ENCODE measurements at regions not wholly inside any gene's neighbourhood (a gene's known extent, or its start where the extent isn't known, plus 50 kb on each side); places are given as distances from the start of the nearest gene placed in this dataset.
A peak's percentile ranks its signal among the peaks of the same experiment; 100 is the strongest.

DNA sequence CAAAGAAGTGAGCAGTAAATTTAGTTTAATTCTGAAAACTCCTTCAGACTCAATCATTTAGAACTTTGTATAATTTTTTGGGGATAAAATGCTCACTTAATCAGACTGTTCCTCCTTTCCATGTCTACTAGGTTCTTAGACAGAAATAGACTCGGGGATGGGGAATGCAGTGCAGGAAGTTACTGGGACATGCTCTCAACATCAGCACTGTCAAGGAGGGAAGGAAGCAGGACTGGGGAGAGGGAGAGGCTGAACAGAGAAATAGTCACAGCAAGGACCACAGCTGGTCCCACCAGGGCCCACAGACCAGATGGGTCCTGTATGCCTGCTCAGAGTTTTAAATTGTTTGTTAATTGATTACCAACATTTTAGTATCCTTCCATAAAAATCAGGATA, 310.1 kb upstream of the MSX2 start:
- no peak for DNase-seq

DNA sequence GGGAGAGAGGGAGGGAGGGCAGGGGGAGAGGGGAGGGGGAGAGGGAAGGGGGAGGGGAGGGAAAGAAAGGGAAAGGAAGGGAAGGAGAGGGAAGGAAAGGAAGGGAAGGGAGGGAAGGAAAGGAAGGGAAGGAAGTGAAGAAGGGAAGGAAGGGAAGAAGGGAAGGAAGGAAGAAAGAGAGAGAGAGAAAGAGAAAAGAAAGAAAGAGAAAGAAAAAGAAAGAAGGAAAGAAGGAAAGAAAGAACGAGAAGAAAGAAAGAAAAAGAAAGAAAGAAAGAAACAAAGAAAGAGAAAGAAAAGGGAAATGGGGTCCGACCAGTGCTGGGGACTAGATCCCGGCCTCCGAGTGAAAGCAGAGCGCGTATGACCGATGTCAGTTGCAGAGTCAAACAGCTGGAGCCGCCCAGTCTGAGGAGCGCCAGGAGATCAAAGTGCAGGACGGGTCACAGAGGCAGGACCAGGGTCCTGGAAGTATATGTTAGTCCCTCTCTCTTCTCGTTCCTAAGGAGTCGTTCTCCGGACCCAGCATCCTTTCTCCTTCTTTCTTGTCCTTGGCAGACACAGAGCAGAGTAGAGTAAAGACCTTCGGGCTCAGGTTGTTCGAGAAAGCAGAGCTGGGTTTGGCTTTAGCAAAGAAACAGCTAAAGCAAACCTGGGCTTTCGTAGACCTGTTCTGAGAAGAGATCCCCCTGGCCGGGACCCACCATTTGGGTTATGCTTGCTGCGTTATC, 305.4 kb upstream of the MSX2 start:
- DNase-seq: no peak

DNA sequence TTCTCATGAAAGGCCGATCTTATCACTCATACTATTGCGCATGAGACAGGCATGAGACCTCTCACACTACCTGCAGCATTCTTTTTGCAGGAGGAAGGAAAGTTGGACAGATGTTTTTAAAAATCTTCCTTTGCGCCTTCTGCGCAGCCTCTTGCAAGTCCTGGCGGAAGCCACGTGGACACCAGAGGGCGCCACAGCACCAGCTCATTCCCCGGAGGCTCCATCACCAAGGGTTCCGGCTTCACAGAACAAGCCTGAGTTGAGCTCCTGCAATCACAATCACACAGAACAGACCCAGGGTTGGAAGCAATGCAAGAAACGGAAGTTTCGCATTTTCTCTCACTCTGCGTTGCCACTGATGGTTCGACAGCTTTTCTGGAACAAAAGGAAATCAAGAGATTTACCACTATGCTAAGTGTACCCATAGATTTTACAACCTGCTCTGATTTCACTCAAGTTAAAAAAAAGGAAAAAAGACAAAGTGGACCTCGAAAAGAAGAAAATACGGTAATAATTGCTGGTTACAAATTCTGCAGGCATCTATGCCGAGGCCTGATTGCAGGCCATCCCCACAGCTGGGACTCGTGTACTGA, 304.7 kb upstream of the MSX2 start:
- peak; percentile 82 for DNase-seq

DNA sequence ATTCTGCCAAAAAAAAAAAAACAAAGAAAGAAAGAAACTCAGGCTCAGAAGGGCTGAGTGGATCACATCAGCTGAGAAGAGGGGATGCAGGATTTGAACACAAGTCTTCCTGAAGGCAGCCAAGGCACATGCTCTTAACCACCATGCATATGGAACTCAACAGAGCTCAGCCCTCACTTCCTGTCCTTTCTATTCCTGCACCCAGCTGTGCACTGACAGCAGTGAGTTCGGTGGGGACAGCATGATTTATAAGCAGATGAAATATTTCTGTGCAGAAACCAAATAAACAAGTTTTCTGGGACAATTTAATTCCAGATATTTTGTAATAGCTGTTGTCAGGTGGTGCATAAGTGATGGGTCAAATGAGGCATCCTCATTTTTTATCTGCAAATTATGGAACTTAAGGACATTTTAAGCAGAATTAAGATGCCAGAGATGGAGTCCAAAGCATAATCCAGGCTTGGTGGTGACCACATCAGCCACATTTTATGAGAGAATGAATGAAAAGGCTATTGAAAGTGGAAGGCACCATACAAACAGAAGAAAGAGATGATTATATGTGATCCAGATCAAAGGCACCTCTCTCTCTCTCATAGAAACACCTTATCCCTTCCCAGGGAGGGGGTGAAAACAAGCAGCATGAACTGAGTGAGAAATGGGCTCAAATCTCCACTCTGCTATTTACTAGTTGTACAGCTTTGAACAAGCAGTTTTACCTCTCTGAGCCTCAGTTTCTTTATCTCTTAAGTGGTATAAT, 303.6 kb upstream of the MSX2 start:
- DNase-seq: no peak

DNA sequence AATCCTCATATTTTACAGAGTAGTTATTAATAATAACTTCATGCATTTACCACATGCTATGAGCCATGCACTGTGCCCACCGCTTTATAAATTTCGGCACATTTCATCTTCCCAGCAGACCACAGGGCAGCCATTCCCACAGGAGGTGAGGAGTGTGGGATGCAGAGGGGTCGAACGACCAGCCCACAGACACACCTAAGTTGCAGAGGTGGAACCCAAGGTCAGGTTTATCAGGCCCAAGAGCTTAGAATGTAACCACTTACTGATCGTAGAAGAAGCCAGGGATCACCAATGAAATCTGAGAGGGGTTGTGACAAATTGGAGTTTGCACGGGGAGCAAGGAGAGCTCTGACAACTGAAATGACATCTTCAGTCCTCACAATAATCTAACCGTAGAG, 303.0 kb upstream of the MSX2 start:
- no peak for DNase-seq

DNA sequence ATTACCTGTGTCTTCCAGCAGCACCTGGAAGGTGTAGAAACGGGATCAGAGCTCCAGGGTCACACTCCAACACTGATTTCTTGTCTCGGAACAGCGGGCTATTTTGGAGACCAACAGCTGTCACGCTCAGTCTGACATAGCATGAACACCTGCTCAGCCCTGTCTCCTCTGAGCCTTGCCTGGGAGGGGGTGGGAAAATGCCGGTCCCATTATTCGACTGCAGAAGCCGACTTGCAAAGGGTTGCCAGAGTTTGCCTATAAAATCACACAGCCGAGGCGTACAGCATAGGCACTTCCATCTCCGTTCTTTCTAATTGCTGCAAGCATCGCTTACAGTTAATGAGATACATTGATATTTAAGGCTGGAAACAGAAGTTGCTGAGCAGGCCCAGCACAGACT, 300.8 kb upstream of the MSX2 start:
- DNase-seq: no peak

DNA sequence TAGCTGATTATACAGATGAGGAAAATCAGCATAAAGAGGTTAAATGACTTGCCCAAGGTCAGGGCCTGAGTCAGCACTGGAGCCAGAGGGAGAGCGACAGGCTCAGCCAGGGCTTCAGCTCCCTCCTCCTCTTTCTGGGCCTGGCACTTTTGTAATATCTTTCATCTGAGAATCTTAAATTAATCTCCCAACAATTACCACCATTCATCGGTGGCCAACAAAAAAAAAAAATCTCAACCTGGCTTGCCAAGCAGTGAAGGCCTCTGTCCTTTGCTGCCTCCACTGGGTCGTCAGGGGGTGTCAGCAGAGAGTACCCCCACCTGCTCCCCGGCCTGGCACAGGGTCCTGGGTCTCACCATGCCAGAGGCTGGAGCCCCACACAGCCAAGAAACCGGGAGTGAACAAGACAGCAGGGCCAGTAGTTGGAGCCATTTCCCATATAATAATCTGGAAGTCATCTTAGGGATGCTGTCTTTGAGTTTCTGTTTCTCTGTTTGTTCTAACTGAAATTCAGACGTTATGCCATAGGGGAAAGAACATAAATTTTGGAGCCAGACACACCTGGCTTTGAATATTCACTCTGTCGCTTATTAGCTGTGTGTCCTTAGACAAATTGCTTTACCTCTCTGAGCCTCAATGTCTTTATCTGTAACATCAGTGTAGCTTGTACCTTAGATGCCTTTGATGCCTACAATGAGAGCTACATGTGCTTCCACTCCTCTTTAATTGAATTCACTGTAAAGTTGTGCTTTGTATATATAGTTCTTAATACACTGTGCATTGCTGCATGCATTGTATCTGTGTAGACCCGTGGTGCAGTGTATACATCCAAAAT, 299.9 kb upstream of the MSX2 start:
- DNase-seq: no peak

DNA sequence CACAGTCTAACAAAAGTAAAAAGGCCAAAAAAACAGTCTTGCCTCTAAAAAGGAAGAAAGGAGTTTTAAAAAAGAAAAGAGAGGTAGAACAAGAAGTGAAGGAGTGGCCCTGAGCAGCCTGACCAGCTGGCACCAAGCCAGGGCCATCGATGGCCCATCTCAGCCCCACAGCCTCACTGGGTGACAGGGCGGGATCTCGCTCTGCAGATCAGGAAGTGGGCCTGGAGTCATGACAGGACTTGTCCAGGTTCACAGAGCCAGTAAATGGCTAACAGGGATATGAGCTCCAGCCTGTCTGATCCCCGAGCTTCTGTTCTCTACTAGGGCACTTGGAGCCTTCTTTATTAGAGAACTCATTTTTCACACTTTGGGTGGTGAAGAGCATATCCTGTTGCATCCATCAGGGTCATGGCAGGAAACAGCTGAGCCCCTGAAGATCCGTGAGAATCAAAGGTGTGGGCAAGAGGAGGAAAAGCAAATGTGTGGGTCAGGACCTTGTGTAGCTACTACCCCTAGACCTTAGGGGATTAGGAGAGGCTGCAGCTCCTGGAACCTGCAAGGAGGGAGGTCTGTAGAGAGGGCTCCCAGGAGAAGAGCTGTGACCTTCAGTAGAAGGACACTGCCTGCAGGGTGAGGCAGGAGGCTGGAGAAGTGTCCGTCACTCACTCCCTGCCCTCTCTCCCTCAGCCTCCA, 299.0 kb upstream of the MSX2 start:
- DNase-seq: no peak

DNA sequence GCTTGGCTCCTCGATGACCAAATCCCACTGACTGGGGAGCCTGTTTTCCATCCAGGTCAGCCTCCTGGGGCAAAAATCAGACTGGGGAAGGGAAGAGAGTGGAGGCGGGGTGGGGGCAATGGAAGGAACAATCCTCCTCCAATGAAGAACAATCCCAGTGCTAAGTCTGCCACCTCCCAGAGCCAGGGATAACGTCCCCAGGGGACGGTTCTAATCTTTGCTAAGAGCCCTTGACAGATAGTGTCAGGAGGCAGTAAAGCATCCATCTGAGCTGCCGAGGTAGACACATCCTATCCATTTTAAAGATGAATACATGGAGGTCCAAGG, 298.5 kb upstream of the MSX2 start:
- no peak for DNase-seq

DNA sequence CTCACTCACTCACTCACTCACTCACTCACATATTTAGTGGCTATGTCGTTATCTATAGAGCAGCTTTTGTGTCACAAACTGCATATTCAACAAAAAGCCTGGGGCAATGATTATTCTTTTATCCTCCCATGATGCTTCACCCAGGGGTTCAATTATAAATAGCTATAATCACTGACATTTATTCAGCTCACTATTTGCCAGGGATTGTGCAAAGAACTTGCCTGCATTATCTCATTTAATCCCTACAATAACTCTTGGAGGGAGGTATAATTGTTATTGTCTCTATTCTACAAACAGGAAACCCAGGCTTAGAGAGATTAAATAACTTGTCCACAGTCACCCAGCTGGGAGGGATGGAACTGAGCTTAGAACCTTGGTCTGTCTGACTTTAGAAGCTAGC, 298.0 kb upstream of the MSX2 start:
- no peak for DNase-seq

DNA sequence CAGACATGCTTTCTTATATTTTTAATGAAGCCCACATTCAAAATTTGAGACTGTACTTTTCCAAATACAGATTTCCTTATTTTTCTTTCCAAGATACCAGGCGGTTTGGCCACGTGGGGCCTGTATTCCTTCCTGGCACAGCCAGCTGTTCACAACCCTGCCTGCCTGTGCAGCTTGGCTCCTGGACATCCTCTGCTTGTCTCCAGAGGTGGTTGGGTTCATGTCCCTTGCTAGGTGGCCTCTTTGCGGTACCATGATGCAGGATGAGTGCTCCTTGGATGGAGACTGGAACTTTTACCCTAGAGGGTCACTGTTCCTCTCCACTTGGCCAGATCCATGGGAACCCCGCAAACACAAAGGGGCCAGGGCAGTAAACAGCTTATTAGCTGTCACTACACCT, 297.5 kb upstream of the MSX2 start:
- DNase-seq: no peak

DNA sequence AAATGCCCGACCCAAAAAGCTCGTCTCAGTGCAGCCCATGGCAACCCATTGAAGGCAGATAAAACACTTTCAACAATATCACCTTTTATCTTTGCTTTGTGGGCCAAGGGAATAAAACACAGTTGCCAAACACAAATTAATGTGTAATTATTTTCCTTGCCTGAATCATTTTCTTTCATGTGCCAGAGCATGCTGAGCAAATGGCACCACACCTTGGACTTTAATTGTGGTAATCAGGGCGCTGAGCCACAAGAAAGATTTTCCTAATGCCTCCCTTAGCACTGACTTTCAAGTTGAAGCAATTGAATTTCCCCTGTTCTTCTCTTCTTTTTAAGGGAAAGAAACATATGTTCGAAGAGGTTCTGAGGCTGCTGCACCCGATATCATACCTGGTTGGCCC, 297.1 kb upstream of the MSX2 start:
- no peak for DNase-seq

DNA sequence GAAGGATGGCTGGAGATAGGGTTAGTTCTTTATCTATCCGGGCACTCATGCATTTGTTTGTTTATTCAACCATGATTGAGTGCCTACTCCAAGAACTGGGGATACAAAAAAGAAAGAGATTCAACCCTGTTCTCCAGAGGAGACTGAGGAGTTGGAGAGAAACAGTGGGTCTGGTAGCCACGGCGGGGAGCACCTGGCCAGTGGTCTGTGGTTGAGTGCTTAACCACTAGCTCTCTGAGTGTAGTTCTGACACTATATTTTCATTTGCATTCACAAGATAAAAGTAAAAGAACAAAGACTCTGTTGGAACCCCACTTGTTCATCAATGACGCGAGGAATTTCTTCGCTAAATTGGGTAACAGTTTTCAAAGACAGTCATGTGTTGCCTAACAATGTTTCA, 295.5 kb upstream of the MSX2 start:
- no peak for DNase-seq

DNA sequence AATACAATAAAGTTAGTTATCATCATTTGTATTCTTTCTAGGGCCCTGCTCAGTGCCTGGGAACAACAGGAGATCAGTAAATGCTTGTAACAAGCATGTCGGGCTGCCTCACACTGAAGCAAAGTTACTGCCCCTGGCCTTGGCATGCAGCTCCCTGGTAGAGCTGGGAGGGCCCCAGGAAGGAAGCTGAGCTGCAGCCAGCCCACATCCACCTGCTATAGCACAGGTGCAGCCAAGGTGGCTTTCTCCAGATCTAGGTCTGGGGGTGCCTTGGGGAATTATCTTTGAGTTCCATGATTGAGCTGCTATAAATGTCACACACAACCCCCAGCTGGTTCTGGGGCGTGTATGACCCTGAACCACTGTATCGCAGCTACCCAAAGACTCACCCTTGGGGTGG, 293.4 kb upstream of the MSX2 start:
- DNase-seq: no peak

DNA sequence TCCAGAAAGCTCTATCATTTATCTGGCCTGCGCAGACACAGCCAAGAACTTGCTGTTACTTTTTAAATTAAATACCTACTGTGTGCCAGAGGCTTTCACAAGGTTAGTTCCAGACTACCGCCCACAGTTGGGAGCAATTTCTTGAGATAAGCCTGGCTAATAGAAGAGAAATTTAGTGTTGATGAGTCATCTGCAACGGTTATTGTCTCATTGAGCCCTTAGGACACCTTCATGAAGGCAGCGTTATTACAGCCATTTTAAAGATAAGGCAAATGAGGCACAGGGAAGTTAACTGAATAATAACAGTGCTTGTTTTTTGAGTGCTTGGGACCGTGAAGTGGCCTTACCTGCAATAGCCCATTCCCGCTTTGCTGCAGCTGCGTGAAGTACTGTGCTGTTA, 292.9 kb upstream of the MSX2 start:
- no peak for DNase-seq

DNA sequence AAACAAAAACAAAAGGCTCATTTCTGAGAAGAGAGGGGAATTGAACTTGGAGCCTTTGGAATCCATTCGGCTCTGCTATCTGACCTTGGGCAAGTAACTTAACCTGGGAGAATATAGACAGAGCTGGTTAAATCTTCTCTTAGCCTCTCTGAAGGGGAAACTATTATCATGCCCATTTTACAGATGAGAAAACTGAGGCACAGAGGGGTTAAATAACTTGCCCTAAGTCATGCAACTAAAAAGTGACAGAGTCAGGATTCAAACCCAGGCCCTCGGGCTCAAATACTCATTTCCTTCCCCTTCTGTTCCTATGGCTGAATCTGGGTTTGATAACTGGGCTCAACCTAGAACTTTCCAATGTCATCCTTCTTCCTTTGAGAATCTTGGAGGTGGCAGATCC, 291.3 kb upstream of the MSX2 start:
- no peak for DNase-seq

DNA sequence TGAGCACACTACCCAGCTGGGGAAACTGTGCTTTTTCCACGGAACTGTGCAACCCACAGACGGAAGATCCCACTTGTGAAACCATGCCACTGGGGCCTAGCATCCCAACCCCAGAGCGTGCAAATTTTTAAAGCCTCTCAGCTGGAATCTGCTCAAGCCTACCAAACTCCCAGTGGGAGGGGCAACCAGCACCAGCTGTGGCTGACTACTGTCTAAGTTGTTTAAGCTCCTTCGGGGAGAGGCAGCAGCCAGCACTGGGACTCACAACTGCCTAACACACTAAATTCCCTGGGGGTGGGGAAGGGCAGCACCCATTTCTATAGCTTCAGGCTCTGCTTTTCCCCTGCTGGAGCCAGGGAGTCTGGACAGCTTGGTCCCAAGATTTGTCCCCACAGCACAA, 287.6 kb upstream of the MSX2 start:
- no peak for DNase-seq

DNA sequence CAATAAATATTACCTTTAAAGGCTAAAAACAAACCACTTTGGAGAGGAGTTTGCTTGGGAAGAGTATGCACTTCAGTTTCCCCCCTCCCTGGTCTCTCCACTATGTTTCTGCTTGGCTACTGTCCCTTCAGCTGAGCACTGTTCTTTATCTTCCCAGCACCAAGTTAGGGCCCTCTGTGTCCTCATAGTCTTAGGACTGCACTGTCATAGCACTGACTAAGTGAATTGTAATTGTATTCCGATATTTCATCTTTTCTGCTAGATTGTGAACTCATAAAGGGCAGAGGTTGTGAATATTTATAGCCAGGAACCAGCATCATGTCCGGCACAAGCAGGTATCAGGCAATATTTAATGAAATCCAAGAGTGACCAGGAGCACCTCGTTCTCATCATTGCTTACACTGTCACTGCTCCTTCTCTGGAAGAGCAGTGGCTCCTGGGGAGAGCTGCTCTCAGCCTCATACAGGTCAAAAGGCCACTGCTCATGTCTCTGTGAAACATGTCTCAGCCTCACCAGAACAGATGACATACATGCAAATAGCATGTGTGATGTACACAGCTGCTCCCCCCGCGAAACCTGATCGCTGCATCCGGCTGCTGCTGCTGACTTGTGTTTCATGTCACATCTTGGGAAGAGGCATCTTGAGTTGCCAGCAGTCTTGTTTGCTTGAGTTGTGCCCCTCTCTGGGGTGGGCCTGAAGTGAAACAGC, 279.7 kb upstream of the MSX2 start:
- DNase-seq: no peak

DNA sequence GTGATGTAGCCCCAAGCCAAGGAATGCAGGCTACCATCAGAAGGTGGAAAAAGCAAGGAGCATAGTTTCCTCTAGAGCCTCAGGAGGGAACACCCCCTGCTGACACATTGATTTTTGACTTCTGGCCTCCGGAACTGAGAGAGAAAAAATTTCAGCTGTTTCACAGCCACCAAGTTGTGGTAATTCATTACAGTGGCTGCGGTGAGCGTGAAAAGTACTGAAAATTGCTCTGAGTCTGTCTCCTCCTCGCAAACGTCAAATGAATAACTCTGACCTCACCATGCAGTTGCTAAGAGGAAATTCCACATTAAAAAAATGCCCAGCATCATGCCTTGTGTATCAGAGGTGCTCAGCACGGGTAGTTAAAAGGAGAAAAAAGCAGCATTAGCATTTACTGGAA, 277.9 kb upstream of the MSX2 start:
- DNase-seq: no peak

DNA sequence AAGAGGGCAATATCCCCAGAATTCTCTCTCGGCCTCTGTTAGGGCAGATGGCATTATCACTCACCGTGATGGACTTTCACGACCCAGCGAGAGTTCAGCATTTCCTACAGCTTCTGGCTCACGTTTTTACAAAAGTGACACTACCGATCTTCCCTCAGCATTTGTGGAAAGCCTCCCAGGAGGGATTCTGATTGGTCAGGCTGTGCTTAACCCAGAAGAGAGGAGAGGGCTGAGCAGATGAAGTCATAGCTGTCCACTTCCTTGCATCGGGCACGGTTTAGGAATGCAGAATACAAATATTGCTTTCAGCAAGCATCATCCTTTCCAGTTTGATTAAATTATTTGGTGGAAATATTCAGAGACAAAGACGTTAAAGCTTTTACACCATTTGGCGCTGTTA, 277.4 kb upstream of the MSX2 start:
- no peak for DNase-seq

DNA sequence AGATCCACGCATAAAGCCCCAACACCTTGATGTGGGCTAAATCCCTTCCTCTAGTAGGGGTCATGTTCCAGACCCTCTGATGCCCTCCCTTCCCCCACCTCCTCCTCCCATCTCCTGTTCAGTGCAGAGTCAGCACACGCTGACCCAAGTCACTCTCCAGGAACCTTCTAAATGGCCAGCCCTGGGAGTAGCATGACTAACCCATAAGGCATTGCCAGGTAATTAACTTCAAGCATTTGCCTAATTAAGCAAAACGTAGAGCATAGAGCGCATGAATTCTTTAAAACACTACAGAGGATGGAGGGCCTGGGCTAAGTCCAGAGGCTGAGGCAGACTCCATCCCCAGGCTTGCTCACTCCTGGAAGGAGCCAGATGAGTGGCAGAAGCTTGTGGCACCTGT, 276.3 kb upstream of the MSX2 start:
- DNase-seq: no peak

DNA sequence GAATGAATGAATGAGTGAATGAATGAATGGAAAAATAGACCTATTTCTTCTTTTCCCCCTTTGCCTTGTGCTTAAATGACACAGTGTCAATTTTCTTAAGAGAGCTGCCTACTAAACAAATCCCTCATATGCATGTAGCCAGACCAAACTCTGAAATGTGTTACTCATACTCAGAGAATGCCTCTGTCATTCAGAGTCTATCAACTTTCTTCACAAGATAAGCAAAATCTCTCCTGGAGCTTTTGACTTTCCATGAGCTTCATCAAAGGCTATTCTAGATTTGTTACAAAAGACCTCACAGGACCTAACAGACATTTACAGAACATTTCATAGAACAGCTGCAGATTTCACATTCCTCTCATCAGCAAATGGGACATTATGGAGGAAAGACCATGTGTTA, 275.7 kb upstream of the MSX2 start:
- no peak for DNase-seq

All from stimulated activated CD4-positive, alpha-beta T cell treated with anti-CD3 and anti-CD28 coated beads, Interleukin-1b, Interleukin-23, amount 100 ng/mL, for 48 hours (primary cell).